Hematopoietic multipotent progenitor cell (in vitro differentiated cells): ENCODE measurements at regions not wholly inside any gene's neighbourhood (a gene's known extent, or its start where the extent isn't known, plus 50 kb on each side); places are given as distances from the start of the nearest gene placed in this dataset.
"Not testable (repeated sequence)": the region's sequence is repeated elsewhere in the genome, so short reads cannot be mapped to it uniquely, and the experiment has no call there.

Experiments used
- DNase-seq, 3 donors: peaks; one replicate each; pipeline ENCODE4 v3.0.0-alpha.2; 2011 to 2015; ENCODE audit warnings: low read depth in 2 of 3, low spot score in 2 of 3

GRCh38 chr5:123949043-123949804, 437.2 kb downstream of the CSNK1G3 start:
- no peak for DNase-seq

GRCh38 chr5:123947797-123948196, 435.8 kb downstream of the CSNK1G3 start:
- DNase-seq, result no peak

- no peak for DNase-seq
These were observed 433.6 kb downstream of the CSNK1G3 start for GRCh38 chr5:123945548-123945947.

GRCh38 chr5:123943151-123943550, 431.2 kb downstream of the CSNK1G3 start:
- DNase-seq, result no peak

GRCh38 chr5:123940416-123940815, 428.4 kb downstream of the CSNK1G3 start:
- no peak for DNase-seq

GRCh38 chr5:123937230-123937629, 425.3 kb downstream of the CSNK1G3 start:
- peak in 1 of 3 donors; percentile 40 for DNase-seq

- no peak for DNase-seq
These were observed 424.6 kb downstream of the CSNK1G3 start for GRCh38 chr5:123936548-123936947.

- not testable (repeated sequence) for DNase-seq
These were observed 421.8 kb downstream of the CSNK1G3 start for GRCh38 chr5:123933812-123934211.

GRCh38 chr5:123929055-123929474, 417.1 kb downstream of the CSNK1G3 start:
- DNase-seq, result no peak

- no peak for DNase-seq
These were observed 416.4 kb downstream of the CSNK1G3 start for GRCh38 chr5:123928401-123928800.

GRCh38 chr5:123921193-123921592, 409.2 kb downstream of the CSNK1G3 start:
- DNase-seq, result no peak

- DNase-seq, result no peak
These were observed 404.6 kb downstream of the CSNK1G3 start for GRCh38 chr5:123916345-123917121.

GRCh38 chr5:123914333-123914732, 402.4 kb downstream of the CSNK1G3 start:
- DNase-seq, result no peak

GRCh38 chr5:123907349-123907748, 395.4 kb downstream of the CSNK1G3 start:
- DNase-seq, result no peak

- no peak for DNase-seq
These were observed 394.8 kb downstream of the CSNK1G3 start for GRCh38 chr5:123906698-123907295.

- DNase-seq, result no peak
These were observed 373.1 kb downstream of the CSNK1G3 start for GRCh38 chr5:123885081-123885480.

GRCh38 chr5:123882965-123883345, 371.0 kb downstream of the CSNK1G3 start:
- no peak for DNase-seq

- no peak for DNase-seq
These were observed 370.5 kb downstream of the CSNK1G3 start for GRCh38 chr5:123882319-123882964.

- DNase-seq, result no peak
These were observed 369.8 kb downstream of the CSNK1G3 start for GRCh38 chr5:123881759-123882244.

- DNase-seq, result no peak
These were observed 368.9 kb downstream of the CSNK1G3 start for GRCh38 chr5:123880875-123881274.

- DNase-seq, result no peak
These were observed 367.1 kb downstream of the CSNK1G3 start for GRCh38 chr5:123879071-123879470.
